Left hindlimb (tissue), 1 donor: ENCODE measurements at regions not wholly inside any gene's neighbourhood (a gene's known extent, or its start where the extent isn't known, plus 50 kb on each side); places are given as distances from the start of the nearest gene placed in this dataset.

ENCODE experiments used
- DNase-seq: peaks from one replicate; pipeline ENCODE4 v3.0.0-alpha.2; 2018

- DNase-seq, result no peak
These were observed 681.2 kb downstream of the BRD1 start for GRCh38 chr22:49146511-49146910.

- DNase-seq, result no peak
These were observed 683.9 kb downstream of the BRD1 start for GRCh38 chr22:49143812-49144211.

- no peak for DNase-seq
These were observed 684.8 kb downstream of the BRD1 start for GRCh38 chr22:49142891-49143290.

GRCh38 chr22:49142296-49142695 lies 685.4 kb downstream of the BRD1 start:
- DNase-seq, result no peak

GRCh38 chr22:49141761-49142160 lies 685.9 kb downstream of the BRD1 start:
- DNase-seq, result no peak

GRCh38 chr22:49140911-49141665 lies 686.6 kb downstream of the BRD1 start:
- DNase-seq, result no peak

- no peak for DNase-seq
These were observed 688.1 kb downstream of the BRD1 start for GRCh38 chr22:49139492-49140151.

- DNase-seq, result no peak
These were observed 689.4 kb downstream of the BRD1 start for GRCh38 chr22:49138250-49138790.

GRCh38 chr22:49137206-49137840 lies 690.4 kb downstream of the BRD1 start:
- DNase-seq, result no peak

- DNase-seq, result no peak
These were observed 690.9 kb downstream of the BRD1 start for GRCh38 chr22:49136816-49137180.

GRCh38 chr22:49136041-49136815 lies 691.4 kb downstream of the BRD1 start:
- DNase-seq, result no peak

GRCh38 chr22:49134076-49134475 lies 693.6 kb downstream of the BRD1 start:
- no peak for DNase-seq

GRCh38 chr22:49133541-49133940 lies 694.1 kb downstream of the BRD1 start:
- DNase-seq, result no peak

- DNase-seq, result no peak
These were observed 695.7 kb downstream of the BRD1 start for GRCh38 chr22:49132009-49132408.

- no peak for DNase-seq
These were observed 697.9 kb downstream of the BRD1 start for GRCh38 chr22:49129736-49130135.

GRCh38 chr22:49128874-49129273 lies 698.8 kb downstream of the BRD1 start:
- no peak for DNase-seq

GRCh38 chr22:49124608-49125007 lies 703.1 kb downstream of the BRD1 start:
- DNase-seq, result no peak

- DNase-seq, result no peak
These were observed 704.0 kb downstream of the BRD1 start for GRCh38 chr22:49123621-49124192.

- no peak for DNase-seq
These were observed 708.1 kb downstream of the BRD1 start for GRCh38 chr22:49119551-49119952.

- DNase-seq, result no peak
These were observed 709.6 kb downstream of the BRD1 start for GRCh38 chr22:49118065-49118464.

- DNase-seq, result no peak
These were observed 710.2 kb downstream of the BRD1 start for GRCh38 chr22:49117486-49117885.

- DNase-seq, result no peak
These were observed 711.1 kb downstream of the BRD1 start for GRCh38 chr22:49116486-49117120.
